ENCODE measurements at regions not wholly inside any gene's neighbourhood (a gene's known extent, or its start where the extent isn't known, plus 50 kb on each side); places are given as distances from the start of the nearest gene placed in this dataset.

- H3K27me3 Mint-ChIP-seq: no peaks in the 10 kb centered on the region
- H3K9me3 Mint-ChIP-seq: peaks cover 2% of the 10 kb centered on the region
- intact Hi-C loops (cut with DNase I, micrococcal nuclease): no loop called here
- Histone ChIP-seq H3K36me3 (ENCODE audit: insufficient read depth, low read length) (no peaks in the 10 kb centered on the region), H3K9me3 (ENCODE audit: control insufficient read depth in 1 of 2, insufficient read depth in 1 of 2, low read length in 2 of 2) (peaks cover 0 to 4% of the 10 kb centered on the region in 2 experiments), H3K27ac (ENCODE audit: low read depth in 1 of 2, low read length in 2 of 2) (no peak overlapping the region), H3K4me1 (ENCODE audit: insufficient read depth, low read length) (no peaks in the 10 kb centered on the region), H3K27me3 (ENCODE audit: control insufficient read depth in 1 of 2, insufficient read depth in 2 of 2, low read length in 2 of 2) (no peaks in the 10 kb centered on the region), H3K4me3 (ENCODE audit: low read length) (no peak overlapping the region)
- no peak overlapping the region for H3K27ac Mint-ChIP-seq
- ATAC-seq (ENCODE audit: poor library complexity): no peak
- no peak for DNase-seq
- TF ChIP-seq CTCF (IDR thresholded peaks at IDR 0.05): no peak
- ChIA-PET POLR2A (no interaction called here), CTCF (no interaction called here)
- no peak overlapping the region for H3K4me3 Mint-ChIP-seq
- H3K36me3 Mint-ChIP-seq (ENCODE audit: low read depth): no peaks in the 10 kb centered on the region
- H3K4me1 Mint-ChIP-seq (ENCODE audit: low read depth): no peaks in the 10 kb centered on the region
Observed at GRCh38 chrX:10901290-10901633, 209.9 kb upstream of the HCCS start.

GRCh38 chrX:10902001-10902400, 209.1 kb upstream of the HCCS start:
- H3K36me3 Mint-ChIP-seq (ENCODE audit: low read depth): no peaks in the 10 kb centered on the region
- Histone ChIP-seq H3K4me3 (ENCODE audit: low read length) (no peak overlapping the region), H3K4me1 (ENCODE audit: insufficient read depth, low read length) (no peaks in the 10 kb centered on the region), H3K36me3 (ENCODE audit: insufficient read depth, low read length) (no peaks in the 10 kb centered on the region), H3K9me3 (ENCODE audit: control insufficient read depth in 1 of 2, insufficient read depth in 1 of 2, low read length in 2 of 2) (peaks cover 0 to 4% of the 10 kb centered on the region in 2 experiments), H3K27me3 (ENCODE audit: control insufficient read depth in 1 of 2, insufficient read depth in 2 of 2, low read length in 2 of 2) (no peaks in the 10 kb centered on the region), H3K27ac (ENCODE audit: low read depth in 1 of 2, low read length in 2 of 2) (no peak overlapping the region)
- no peak for DNase-seq
- no peak overlapping the region for H3K27ac Mint-ChIP-seq
- no peak overlapping the region for H3K4me3 Mint-ChIP-seq
- ChIA-PET CTCF (no interaction called here), POLR2A (no interaction called here)
- H3K9me3 Mint-ChIP-seq: peaks cover 2% of the 10 kb centered on the region
- intact Hi-C loops (cut with DNase I, micrococcal nuclease): no loop called here
- no peak for ATAC-seq (ENCODE audit: poor library complexity)
- no peak for TF ChIP-seq CTCF (IDR thresholded peaks at IDR 0.05)
- H3K4me1 Mint-ChIP-seq (ENCODE audit: low read depth): no peaks in the 10 kb centered on the region
- H3K27me3 Mint-ChIP-seq: no peaks in the 10 kb centered on the region

GRCh38 chrX:10903523-10903922, 207.6 kb upstream of the HCCS start:
- Histone ChIP-seq H3K27ac (ENCODE audit: low read depth in 1 of 2, low read length in 2 of 2) (no peak overlapping the region), H3K9me3 (ENCODE audit: control insufficient read depth in 1 of 2, insufficient read depth in 1 of 2, low read length in 2 of 2) (no peaks in the 10 kb centered on the region), H3K27me3 (ENCODE audit: control insufficient read depth in 1 of 2, insufficient read depth in 2 of 2, low read length in 2 of 2) (no peaks in the 10 kb centered on the region), H3K4me3 (ENCODE audit: low read length) (no peak overlapping the region), H3K4me1 (ENCODE audit: insufficient read depth, low read length) (no peaks in the 10 kb centered on the region), H3K36me3 (ENCODE audit: insufficient read depth, low read length) (no peaks in the 10 kb centered on the region)
- Mint-ChIP-seq H3K4me1 (ENCODE audit: low read depth) (no peaks in the 10 kb centered on the region), H3K36me3 (ENCODE audit: low read depth) (no peaks in the 10 kb centered on the region), H3K27me3 (no peaks in the 10 kb centered on the region), H3K27ac (no peak overlapping the region), H3K4me3 (no peak overlapping the region), H3K9me3 (peaks cover 2% of the 10 kb centered on the region)
- ChIA-PET POLR2A (no interaction called here), CTCF (no interaction called here)
- no peak for ATAC-seq (ENCODE audit: poor library complexity)
- no peak for DNase-seq
- intact Hi-C loops (cut with DNase I, micrococcal nuclease): no loop called here
- no peak for TF ChIP-seq CTCF (IDR thresholded peaks at IDR 0.05)

Measured in CD4-positive, alpha-beta T cell (primary cell).